ENCODE measurements at regions not wholly inside any gene's neighbourhood (a gene's known extent, or its start where the extent isn't known, plus 50 kb on each side); places are given as distances from the start of the nearest gene placed in this dataset.

- no peak for DNase-seq (ENCODE audit: extremely low read depth, insufficient read length)
- no peak overlapping the region for H3K4me3 ChIP-seq (replicated peaks; ENCODE audit: low read depth, low read length)
- peaks cover 4% of the 10 kb centered on the region for H3K27me3 ChIP-seq (replicated peaks; ENCODE audit: control insufficient read depth, insufficient read depth, low read length)
- TF ChIP-seq, protein P1, sequence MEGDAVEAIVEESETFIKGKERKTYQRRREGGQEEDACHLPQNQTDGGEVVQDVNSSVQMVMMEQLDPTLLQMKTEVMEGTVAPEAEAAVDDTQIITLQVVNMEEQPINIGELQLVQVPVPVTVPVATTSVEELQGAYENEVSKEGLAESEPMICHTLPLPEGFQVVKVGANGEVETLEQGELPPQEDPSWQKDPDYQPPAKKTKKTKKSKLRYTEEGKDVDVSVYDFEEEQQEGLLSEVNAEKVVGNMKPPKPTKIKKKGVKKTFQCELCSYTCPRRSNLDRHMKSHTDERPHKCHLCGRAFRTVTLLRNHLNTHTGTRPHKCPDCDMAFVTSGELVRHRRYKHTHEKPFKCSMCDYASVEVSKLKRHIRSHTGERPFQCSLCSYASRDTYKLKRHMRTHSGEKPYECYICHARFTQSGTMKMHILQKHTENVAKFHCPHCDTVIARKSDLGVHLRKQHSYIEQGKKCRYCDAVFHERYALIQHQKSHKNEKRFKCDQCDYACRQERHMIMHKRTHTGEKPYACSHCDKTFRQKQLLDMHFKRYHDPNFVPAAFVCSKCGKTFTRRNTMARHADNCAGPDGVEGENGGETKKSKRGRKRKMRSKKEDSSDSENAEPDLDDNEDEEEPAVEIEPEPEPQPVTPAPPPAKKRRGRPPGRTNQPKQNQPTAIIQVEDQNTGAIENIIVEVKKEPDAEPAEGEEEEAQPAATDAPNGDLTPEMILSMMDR (IDR thresholded peaks at IDR 0.05; ENCODE audit: insufficient read depth, low read length, poor library complexity, severe bottlenecking) = no peak
- H3K36me3 ChIP-seq (ENCODE audit: control insufficient read depth, insufficient read depth, low read length) = no peaks in the 10 kb centered on the region
These were observed 151.9 kb downstream of the MACROH2A1 start for GRCh38 chr5:135246923-135247795.

DNA sequence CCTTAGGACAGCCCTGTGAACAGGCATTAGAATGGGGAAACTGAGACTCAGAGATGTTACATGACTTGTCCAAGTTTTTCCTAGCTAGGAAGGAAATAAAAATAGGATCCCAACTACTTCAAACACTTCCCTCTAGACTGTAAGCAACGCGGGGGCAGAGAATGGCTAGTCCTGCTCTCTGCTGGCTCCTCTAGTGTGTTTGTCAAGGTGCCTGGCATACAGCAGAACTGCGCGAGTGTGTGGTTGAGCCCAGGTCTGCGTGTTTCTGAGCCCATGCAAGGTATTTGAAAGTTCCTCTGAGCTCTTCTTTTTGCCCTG lies 152.5 kb downstream of the MACROH2A1 start:
- Histone ChIP-seq H3K36me3 (ENCODE audit: control insufficient read depth, insufficient read depth, low read length) (no peaks in the 10 kb centered on the region), H3K4me3 (replicated peaks; ENCODE audit: low read depth, low read length) (no peak overlapping the region), H3K27me3 (replicated peaks; ENCODE audit: control insufficient read depth, insufficient read depth, low read length) (peaks cover 3% of the 10 kb centered on the region)
- TF ChIP-seq, protein P1 (IDR thresholded peaks at IDR 0.05; ENCODE audit: insufficient read depth, low read length, poor library complexity, severe bottlenecking) = no peak
- DNase-seq (ENCODE audit: extremely low read depth, insufficient read length) = no peak

- no peak for DNase-seq (ENCODE audit: extremely low read depth, insufficient read length)
- H3K27me3 ChIP-seq (replicated peaks; ENCODE audit: control insufficient read depth, insufficient read depth, low read length) = peaks cover 3% of the 10 kb centered on the region
- H3K36me3 ChIP-seq (ENCODE audit: control insufficient read depth, insufficient read depth, low read length) = no peaks in the 10 kb centered on the region
- TF ChIP-seq, protein P1 (IDR thresholded peaks at IDR 0.05; ENCODE audit: insufficient read depth, low read length, poor library complexity, severe bottlenecking) = no peak
- H3K4me3 ChIP-seq (replicated peaks; ENCODE audit: low read depth, low read length) = no peak overlapping the region
These were observed 153.2 kb downstream of the MACROH2A1 start for GRCh38 chr5:135245521-135246499.

- no peak for DNase-seq (ENCODE audit: extremely low read depth, insufficient read length)
- TF ChIP-seq, protein P1 (IDR thresholded peaks at IDR 0.05; ENCODE audit: insufficient read depth, low read length, poor library complexity, severe bottlenecking) = no peak
- peaks cover 3% of the 10 kb centered on the region for H3K27me3 ChIP-seq (replicated peaks; ENCODE audit: control insufficient read depth, insufficient read depth, low read length)
- no peaks in the 10 kb centered on the region for H3K36me3 ChIP-seq (ENCODE audit: control insufficient read depth, insufficient read depth, low read length)
- no peak overlapping the region for H3K4me3 ChIP-seq (replicated peaks; ENCODE audit: low read depth, low read length)
These were observed 154.4 kb downstream of the MACROH2A1 start for GRCh38 chr5:135244620-135245021.

DNA sequence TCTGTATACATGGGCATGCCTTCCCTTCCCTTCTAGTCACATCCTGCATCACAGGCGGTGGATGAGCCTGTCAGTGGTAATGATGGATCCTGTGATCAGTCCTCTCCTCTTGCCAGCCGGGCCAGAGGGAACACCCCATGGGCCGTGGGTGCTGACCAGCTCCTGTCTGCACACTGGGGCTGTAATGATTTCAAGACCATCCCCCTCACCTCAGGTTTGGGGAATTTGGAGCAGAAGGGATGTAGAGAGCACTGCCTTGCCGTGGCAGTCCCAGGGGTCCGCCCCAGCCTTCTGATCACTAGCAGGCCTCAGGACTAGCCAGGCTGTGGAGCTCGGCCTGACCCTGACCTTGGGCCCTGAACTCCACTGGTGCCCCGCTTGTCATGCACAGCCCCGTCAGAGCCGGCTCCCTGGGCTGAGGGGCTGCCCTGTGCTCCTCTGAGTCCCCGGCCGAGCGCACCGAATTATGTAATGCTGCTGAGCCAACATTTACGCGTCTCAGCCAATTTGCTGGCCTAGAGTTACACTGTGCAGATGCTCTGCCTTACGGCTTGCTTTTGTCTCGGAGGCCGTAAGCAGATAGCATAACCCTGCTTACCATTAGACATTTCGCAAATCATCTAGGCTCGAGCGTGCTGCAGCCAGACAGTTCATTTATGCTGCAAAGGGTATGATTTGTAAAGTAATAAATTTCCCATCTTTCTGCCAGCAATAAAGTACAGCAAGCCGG lies 155.3 kb downstream of the MACROH2A1 start:
- H3K27me3 ChIP-seq (replicated peaks; ENCODE audit: control insufficient read depth, insufficient read depth, low read length) = peaks cover 3% of the 10 kb centered on the region
- H3K4me3 ChIP-seq (replicated peaks; ENCODE audit: low read depth, low read length) = no peak overlapping the region
- DNase-seq (ENCODE audit: extremely low read depth, insufficient read length) = no peak
- TF ChIP-seq, protein P1 (IDR thresholded peaks at IDR 0.05; ENCODE audit: insufficient read depth, low read length, poor library complexity, severe bottlenecking) = no peak
- H3K36me3 ChIP-seq (ENCODE audit: control insufficient read depth, insufficient read depth, low read length) = no peaks in the 10 kb centered on the region

All from GM06990 (cell line).